Peyer's patch (tissue), 4 donors: ENCODE measurements at regions not wholly inside any gene's neighbourhood (a gene's known extent, or its start where the extent isn't known, plus 50 kb on each side); places are given as distances from the start of the nearest gene placed in this dataset.
A peak's percentile ranks its signal among the peaks of the same experiment; 100 is the strongest.

Experiments
- DNase-seq, 3 donors: peaks; one replicate each; pipeline ENCODE4 v3.0.0-alpha.2; 2017 to 2019
- H3K27ac ChIP-seq, 4 donors: fragments of 200-600 bp; sonication (generic); one replicate each; pipeline ENCODE4 v1.5.1; 2016 to 2019
- H3K27me3 ChIP-seq, 2 donors: fragments of 200-600 bp; sonication (generic); one replicate each; pipeline ENCODE4 v1.5.1; 2019
- H3K36me3 ChIP-seq, 3 donors: fragments of 200-600 bp; sonication (generic); one replicate each; pipeline ENCODE4 v1.5.1; 2016 to 2019
- H3K4me1 ChIP-seq, 4 donors: fragments of 200-600 bp; sonication (generic); one replicate each; pipeline ENCODE4 v1.5.1; 2016 to 2019
- H3K4me3 ChIP-seq, 4 donors: fragments of 200-600 bp; sonication (generic); 1 replicate in 3 of 4; 2 replicates in 1 of 4; pipeline ENCODE4 v1.5.1; 2016 to 2019; ENCODE audit warnings: mild to moderate bottlenecking in 1 of 4
- H3K9me3 ChIP-seq, 4 donors: fragments of 200-600 bp; sonication (generic); one replicate each; pipeline ENCODE4 v1.5.1; 2016 to 2019; ENCODE audit warnings: mild to moderate bottlenecking in 1 of 4
- CTCF ChIP-seq, 6 experiments: fragments of 450-650 bp in 4 of 6; fragments of 200-600 bp in 2 of 6; sonication (generic) in 1 of 6; IDR thresholded peaks; one replicate each; pipeline ENCODE4 v1.5.1; 2017 to 2019; ENCODE audit warnings: antibody characterized with exemption in 6 of 6, mild to moderate bottlenecking in 3 of 6, moderate library complexity in 1 of 6
- POLR2A ChIP-seq, 2 donors: fragments of 450-650 bp; IDR thresholded peaks; one replicate each; pipeline ENCODE4 v1.5.1; 2017; ENCODE audit warnings: antibody characterized with exemption in 2 of 2, mild to moderate bottlenecking in 2 of 2, moderate library complexity in 2 of 2

GRCh38 chr17:31693433-31694220, 165.4 kb downstream of the COPRS start:
- H3K9me3 ChIP-seq = no peaks in the 10 kb centered on the region
- peak overlapping the region in 1 of 4 donors; percentile 27 for H3K27ac ChIP-seq
- H3K27me3 ChIP-seq = no peaks in the 10 kb centered on the region
- H3K4me3 ChIP-seq = no peak overlapping the region
- TF ChIP-seq POLR2A (IDR thresholded peaks at IDR 0.05) (no peak), CTCF (IDR thresholded peaks at IDR 0.05) (no peak)
- no peak for DNase-seq
- no peaks in the 10 kb centered on the region for H3K36me3 ChIP-seq
- peaks cover 0 to 10% (median 0%) of the 10 kb centered on the region in 4 donors for H3K4me1 ChIP-seq

- no peaks in the 10 kb centered on the region for H3K36me3 ChIP-seq
- no peak for DNase-seq
- TF ChIP-seq POLR2A (IDR thresholded peaks at IDR 0.05) = no peak
- H3K4me3 ChIP-seq = no peak overlapping the region
- no peaks in the 10 kb centered on the region for H3K27me3 ChIP-seq
- no peak overlapping the region for H3K27ac ChIP-seq
- H3K9me3 ChIP-seq = no peaks in the 10 kb centered on the region
- H3K4me1 ChIP-seq = peaks cover 0 to 10% (median 0%) of the 10 kb centered on the region in 4 donors
These were observed 166.4 kb downstream of the COPRS start for GRCh38 chr17:31692632-31693031.

- TF ChIP-seq POLR2A (IDR thresholded peaks at IDR 0.05) = no peak
- H3K4me1 ChIP-seq = peaks cover 0 to 10% (median 0%) of the 10 kb centered on the region in 4 donors
- H3K36me3 ChIP-seq = no peaks in the 10 kb centered on the region
- no peak overlapping the region for H3K4me3 ChIP-seq
- peak overlapping the region in 1 of 4 donors; percentile 1 for H3K27ac ChIP-seq
- H3K9me3 ChIP-seq = no peaks in the 10 kb centered on the region
- DNase-seq = no peak
- no peaks in the 10 kb centered on the region for H3K27me3 ChIP-seq
These were observed 167.0 kb downstream of the COPRS start for GRCh38 chr17:31692027-31692426.

- DNase-seq = no peak
- H3K27me3 ChIP-seq = no peaks in the 10 kb centered on the region
- no peaks in the 10 kb centered on the region for H3K9me3 ChIP-seq
- no peak overlapping the region for H3K4me3 ChIP-seq
- H3K4me1 ChIP-seq = peaks cover 0 to 10% (median 0%) of the 10 kb centered on the region in 4 donors
- peak overlapping the region in 1 of 4 donors; percentile 1 for H3K27ac ChIP-seq
- no peak for TF ChIP-seq CTCF (IDR thresholded peaks at IDR 0.05)
- TF ChIP-seq POLR2A (IDR thresholded peaks at IDR 0.05) = no peak
- no peaks in the 10 kb centered on the region for H3K36me3 ChIP-seq
These were observed 167.7 kb downstream of the COPRS start for GRCh38 chr17:31691251-31691905.

- TF ChIP-seq CTCF (IDR thresholded peaks at IDR 0.05) (no peak), POLR2A (IDR thresholded peaks at IDR 0.05) (no peak)
- Histone ChIP-seq H3K27me3 (no peaks in the 10 kb centered on the region), H3K4me3 (no peak overlapping the region), H3K9me3 (no peaks in the 10 kb centered on the region), H3K36me3 (no peaks in the 10 kb centered on the region), H3K4me1 (peaks cover 0 to under 1% (median 0%) of the 10 kb centered on the region in 4 donors), H3K27ac (no peak overlapping the region)
- no peak for DNase-seq
These were observed 168.9 kb downstream of the COPRS start for GRCh38 chr17:31690151-31690551.

GRCh38 chr17:31688701-31689100, 170.3 kb downstream of the COPRS start:
- Histone ChIP-seq H3K36me3 (no peaks in the 10 kb centered on the region), H3K27ac (no peak overlapping the region), H3K27me3 (no peaks in the 10 kb centered on the region), H3K9me3 (no peaks in the 10 kb centered on the region), H3K4me3 (no peak overlapping the region), H3K4me1 (no peaks in the 10 kb centered on the region)
- TF ChIP-seq CTCF (IDR thresholded peaks at IDR 0.05) (no peak), POLR2A (IDR thresholded peaks at IDR 0.05) (no peak)
- DNase-seq = no peak
